Skeletal muscle satellite cell (primary cell): ENCODE measurements at regions not wholly inside any gene's neighbourhood (a gene's known extent, or its start where the extent isn't known, plus 50 kb on each side); places are given as distances from the start of the nearest gene placed in this dataset.

Experiments used
- H3K27me3 ChIP-seq: 2 replicates; pipeline ENCODE4 v1.7.0; 2013; ENCODE audit warnings: low read length; ENCODE audit not compliant: control insufficient read depth, insufficient read depth
- H3K36me3 ChIP-seq: 2 replicates; pipeline ENCODE4 v1.7.0; 2013; ENCODE audit warnings: mild to moderate bottlenecking, control low read depth, low read length; ENCODE audit not compliant: insufficient read depth
- H3K4me1 ChIP-seq: 2 replicates; pipeline ENCODE4 v1.7.0; 2013; ENCODE audit warnings: low read length; ENCODE audit not compliant: control insufficient read depth, insufficient read depth
- H3K4me2 ChIP-seq: 2 replicates; pipeline ENCODE4 v1.7.0; 2013; ENCODE audit warnings: mild to moderate bottlenecking, low read length
- H3K4me3 ChIP-seq: 2 replicates; pipeline ENCODE4 v1.7.0; 2013; ENCODE audit warnings: low read length
- H3K9ac ChIP-seq: 2 replicates; pipeline ENCODE4 v1.7.0; 2013; ENCODE audit warnings: mild to moderate bottlenecking, low read depth, low read length, moderate library complexity
- H3K9me3 ChIP-seq: replicated peaks from 2 replicates; pipeline ENCODE4 v1.7.0; 2013; ENCODE audit warnings: mild to moderate bottlenecking, control low read depth, low read length

- no peaks in the 10 kb centered on the region for H3K4me1 ChIP-seq
- H3K9ac ChIP-seq = no peak overlapping the region
- no peaks in the 10 kb centered on the region for H3K36me3 ChIP-seq
- H3K27me3 ChIP-seq = no peaks in the 10 kb centered on the region
- H3K9me3 ChIP-seq = no peaks in the 10 kb centered on the region
- no peak overlapping the region for H3K4me2 ChIP-seq
- H3K4me3 ChIP-seq = no peak overlapping the region
Observed at GRCh38 chr2:190800528-190800927, 80.1 kb upstream of the GLS start.

GRCh38 chr2:190802129-190802528 lies 78.5 kb upstream of the GLS start:
- H3K9ac ChIP-seq = no peak overlapping the region
- H3K4me1 ChIP-seq = no peaks in the 10 kb centered on the region
- no peaks in the 10 kb centered on the region for H3K27me3 ChIP-seq
- H3K9me3 ChIP-seq = no peaks in the 10 kb centered on the region
- H3K4me3 ChIP-seq = no peak overlapping the region
- no peak overlapping the region for H3K4me2 ChIP-seq
- no peaks in the 10 kb centered on the region for H3K36me3 ChIP-seq

- Histone ChIP-seq H3K4me3 (no peak overlapping the region), H3K27me3 (no peaks in the 10 kb centered on the region), H3K4me1 (no peaks in the 10 kb centered on the region), H3K9me3 (no peaks in the 10 kb centered on the region), H3K9ac (no peak overlapping the region), H3K4me2 (no peak overlapping the region), H3K36me3 (no peaks in the 10 kb centered on the region)
Observed at GRCh38 chr2:190802626-190803209, 77.9 kb upstream of the GLS start.

GRCh38 chr2:190804182-190804795 lies 76.3 kb upstream of the GLS start:
- Histone ChIP-seq H3K4me2 (no peak overlapping the region), H3K4me1 (peaks cover 4% of the 10 kb centered on the region), H3K27me3 (no peaks in the 10 kb centered on the region), H3K4me3 (no peak overlapping the region), H3K36me3 (no peaks in the 10 kb centered on the region), H3K9me3 (no peaks in the 10 kb centered on the region), H3K9ac (no peak overlapping the region)

- Histone ChIP-seq H3K4me2 (no peak overlapping the region), H3K27me3 (no peaks in the 10 kb centered on the region), H3K9ac (no peak overlapping the region), H3K9me3 (no peaks in the 10 kb centered on the region), H3K4me1 (peaks cover 9% of the 10 kb centered on the region), H3K36me3 (no peaks in the 10 kb centered on the region), H3K4me3 (no peak overlapping the region)
Observed at GRCh38 chr2:190805126-190805525, 75.5 kb upstream of the GLS start.

GRCh38 chr2:190805843-190806242 lies 74.8 kb upstream of the GLS start:
- Histone ChIP-seq H3K4me1 (peaks cover 11% of the 10 kb centered on the region), H3K4me2 (no peak overlapping the region), H3K36me3 (no peaks in the 10 kb centered on the region), H3K4me3 (no peak overlapping the region), H3K9ac (no peak overlapping the region), H3K9me3 (no peaks in the 10 kb centered on the region), H3K27me3 (no peaks in the 10 kb centered on the region)

GRCh38 chr2:190807886-190808285 lies 72.7 kb upstream of the GLS start:
- no peaks in the 10 kb centered on the region for H3K9me3 ChIP-seq
- H3K9ac ChIP-seq = no peak overlapping the region
- H3K36me3 ChIP-seq = no peaks in the 10 kb centered on the region
- no peak overlapping the region for H3K4me2 ChIP-seq
- peaks cover 16% of the 10 kb centered on the region for H3K4me1 ChIP-seq
- H3K4me3 ChIP-seq = no peak overlapping the region
- H3K27me3 ChIP-seq = no peaks in the 10 kb centered on the region

GRCh38 chr2:190809139-190809764 lies 71.4 kb upstream of the GLS start:
- Histone ChIP-seq H3K36me3 (no peaks in the 10 kb centered on the region), H3K27me3 (no peaks in the 10 kb centered on the region), H3K4me1 (peaks cover 20% of the 10 kb centered on the region), H3K9me3 (no peaks in the 10 kb centered on the region), H3K4me2 (no peak overlapping the region), H3K4me3 (no peak overlapping the region), H3K9ac (no peak overlapping the region)

GRCh38 chr2:190809876-190810525 lies 70.6 kb upstream of the GLS start:
- no peaks in the 10 kb centered on the region for H3K36me3 ChIP-seq

GRCh38 chr2:190810981-190811587 lies 69.5 kb upstream of the GLS start:
- no peak overlapping the region for H3K9ac ChIP-seq
- H3K27me3 ChIP-seq = no peaks in the 10 kb centered on the region
- H3K36me3 ChIP-seq = no peaks in the 10 kb centered on the region
- H3K4me1 ChIP-seq = peaks cover 20% of the 10 kb centered on the region
- no peak overlapping the region for H3K4me3 ChIP-seq
- H3K9me3 ChIP-seq = no peaks in the 10 kb centered on the region
- no peak overlapping the region for H3K4me2 ChIP-seq

More at GRCh38 chr2:190809876-190810525, 70.6 kb upstream of the GLS start:
- Histone ChIP-seq H3K4me2 (no peak overlapping the region), H3K9me3 (no peaks in the 10 kb centered on the region), H3K4me3 (no peak overlapping the region), H3K4me1 (peaks cover 20% of the 10 kb centered on the region), H3K27me3 (no peaks in the 10 kb centered on the region), H3K9ac (no peak overlapping the region)

- H3K36me3 ChIP-seq = no peaks in the 10 kb centered on the region
- H3K27me3 ChIP-seq = no peaks in the 10 kb centered on the region
- H3K4me1 ChIP-seq = peaks cover 20% of the 10 kb centered on the region
- no peak overlapping the region for H3K9ac ChIP-seq
- no peak overlapping the region for H3K4me2 ChIP-seq
- no peaks in the 10 kb centered on the region for H3K9me3 ChIP-seq
- no peak overlapping the region for H3K4me3 ChIP-seq
Observed at GRCh38 chr2:190811811-190812210, 68.8 kb upstream of the GLS start.
